Kidney (tissue), 13 donors: ENCODE measurements at regions not wholly inside any gene's neighbourhood (a gene's known extent, or its start where the extent isn't known, plus 50 kb on each side); places are given as distances from the start of the nearest gene placed in this dataset.
A peak's percentile ranks its signal among the peaks of the same experiment; 100 is the strongest.

Experiments
- DNase-seq, 5 donors: peaks; one replicate each; pipeline ENCODE4 v3.0.0-alpha.2; 2013 to 2020
- FAIRE-seq: peaks from 2 replicates; lab custom pipeline; 2012; peaks lifted over from hg19 to GRCh38; lab: Jason Lieb, UNC
- H3K27ac ChIP-seq, 2 donors: one replicate each; pipeline ENCODE4 v1.7.0; 2013; ENCODE audit warnings: low read depth in 2 of 2, low read length in 2 of 2, inconsistent platforms in 1 of 2
- H3K27me3 ChIP-seq: one replicate; pipeline ENCODE4 v1.7.1; 2013; ENCODE audit warnings: low read length, inconsistent platforms; ENCODE audit not compliant: control insufficient read depth, insufficient read depth
- H3K36me3 ChIP-seq, 3 donors: one replicate each; pipeline versions ENCODE4 v1.7.0 to v1.7.1; 2013; ENCODE audit warnings: low read length in 3 of 3, control low read depth in 1 of 3, inconsistent platforms in 1 of 3; ENCODE audit not compliant: insufficient read depth in 3 of 3, control insufficient read depth in 2 of 3
- H3K4me1 ChIP-seq, 3 donors: one replicate each; pipeline versions ENCODE4 v1.7.0 to v1.7.1; 2013; ENCODE audit warnings: low read length in 3 of 3, inconsistent platforms in 1 of 3, low read depth in 1 of 3; ENCODE audit not compliant: control insufficient read depth in 2 of 3, insufficient read depth in 2 of 3
- H3K4me3 ChIP-seq, 3 donors: one replicate each; pipeline versions ENCODE4 v1.7.0 to v1.8.1; 2013; ENCODE audit warnings: low read length in 3 of 3, control low read depth in 1 of 3, inconsistent platforms in 1 of 3
- H3K9ac ChIP-seq, 3 donors: one replicate each; pipeline versions ENCODE4 v1.7.0 to v1.7.1; 2013; ENCODE audit warnings: low read length in 3 of 3, control low read depth in 1 of 3, inconsistent platforms in 1 of 3
- H3K9me3 ChIP-seq, 3 donors: one replicate each; pipeline versions ENCODE4 v1.7.0 to v1.7.1; 2013; ENCODE audit warnings: low read length in 3 of 3, control low read depth in 1 of 3, inconsistent platforms in 1 of 3; ENCODE audit not compliant: control insufficient read depth in 2 of 3, insufficient read depth in 1 of 3
- CTCF ChIP-seq: IDR thresholded peaks from 3 replicates; pipeline ENCODE4 v1.5.1; 2012; ENCODE audit warnings: mild to moderate bottlenecking, moderate library complexity, borderline replicate concordance; ENCODE audit not compliant: insufficient read depth; ENCODE audit errors: extremely low read depth
- intact Hi-C: fragments of 100-400 bp; cut with DNase I; formaldehyde crosslinking; loops from one replicate; pipeline ENCODE4 v1.11.1; 2022
- donor health status: control.
- donor health status: control.
- donor health status: control.
- donor health status: control.
- donor health status: control.
- donor health status: DM: yes; HTN: yes; CAD: no.
- donor health status: Normal renal cell carcinoma (clear cell type).

- intact Hi-C loops = no loop called here
- Histone ChIP-seq H3K27ac (no peak overlapping the region), H3K4me3 (no peak overlapping the region), H3K4me1 (no peaks in the 10 kb centered on the region), H3K36me3 (no peaks in the 10 kb centered on the region), H3K9me3 (peaks cover 0 to 4% (median 0%) of the 10 kb centered on the region in 3 donors), H3K27me3 (no peaks in the 10 kb centered on the region), H3K9ac (no peak overlapping the region)
- TF ChIP-seq CTCF = no peak
- DNase-seq (no peak), FAIRE-seq (no peak)
Measured at GRCh38 chr2:129381789-129382188, 597.7 kb upstream of the RAB6C start.

GRCh38 chr2:129388870-129389269 is 590.6 kb upstream of the RAB6C start:
- H3K27ac ChIP-seq = no peak overlapping the region
- no peaks in the 10 kb centered on the region for H3K27me3 ChIP-seq
- no peak overlapping the region for H3K9ac ChIP-seq
- no peaks in the 10 kb centered on the region for H3K36me3 ChIP-seq
- FAIRE-seq (no peak), DNase-seq (no peak)
- no peak for TF ChIP-seq CTCF
- intact Hi-C loops = no loop called here
- H3K9me3 ChIP-seq = no peaks in the 10 kb centered on the region
- no peaks in the 10 kb centered on the region for H3K4me1 ChIP-seq
- H3K4me3 ChIP-seq = no peak overlapping the region

- H3K4me3 ChIP-seq = no peak overlapping the region
- H3K9ac ChIP-seq = no peak overlapping the region
- H3K36me3 ChIP-seq = no peaks in the 10 kb centered on the region
- H3K27me3 ChIP-seq = no peaks in the 10 kb centered on the region
- DNase-seq (no peak), FAIRE-seq (no peak)
- H3K27ac ChIP-seq = no peak overlapping the region
- H3K9me3 ChIP-seq = no peaks in the 10 kb centered on the region
- intact Hi-C loops = no loop called here
- H3K4me1 ChIP-seq = no peaks in the 10 kb centered on the region
- TF ChIP-seq CTCF = no peak
Measured at GRCh38 chr2:129393816-129394215, 585.6 kb upstream of the RAB6C start.

- Histone ChIP-seq H3K9me3 (no peaks in the 10 kb centered on the region), H3K27me3 (no peaks in the 10 kb centered on the region), H3K9ac (no peak overlapping the region), H3K36me3 (no peaks in the 10 kb centered on the region), H3K4me1 (no peaks in the 10 kb centered on the region), H3K4me3 (no peak overlapping the region), H3K27ac (no peak overlapping the region)
- TF ChIP-seq CTCF = peak; percentile 42
- intact Hi-C loops = no loop called here
- FAIRE-seq (no peak), DNase-seq (peak in 4 of 5 donors; percentile 61 to 82 (median 69))
Measured at GRCh38 chr2:129396980-129397599, 582.4 kb upstream of the RAB6C start.
